CD4-positive, alpha-beta memory T cell (primary cell): ENCODE measurements at regions not wholly inside any gene's neighbourhood (a gene's known extent, or its start where the extent isn't known, plus 50 kb on each side); places are given as distances from the start of the nearest gene placed in this dataset.
"Not testable (repeated sequence)": the region's sequence is repeated elsewhere in the genome, so short reads cannot be mapped to it uniquely, and the experiment has no call there.

ENCODE experiments used
- CTCF ChIA-PET: fragments of 350-600 bp; sonication (Branson Sonifier 250); formaldehyde crosslinking; loops from one replicate; lab custom pipeline; 2021; ENCODE audit warnings: inconsistent platforms; ENCODE audit not compliant: partially characterized antibody; lab: Charles Lee
- POLR2A ChIA-PET: fragments of 350-600 bp; sonication (Branson Sonifier 250); formaldehyde crosslinking; loops from one replicate; lab custom pipeline; 2021; ENCODE audit not compliant: partially characterized antibody; lab: Charles Lee
- DNase-seq, 5 donors: peaks; one replicate each; pipeline versions ENCODE4 v3.0.0 to v3.0.0-alpha.2; 2020 to 2022; ENCODE audit warnings: mixed read lengths in 1 of 5
- H3K27ac ChIP-seq: one replicate; pipeline ENCODE4 v1.7.0; 2013; ENCODE audit warnings: low read depth, low read length
- H3K27me3 ChIP-seq: 2 replicates; pipeline ENCODE4 v1.7.0; 2013; ENCODE audit warnings: mild to moderate bottlenecking, low read length, moderate library complexity; ENCODE audit not compliant: insufficient read depth
- H3K36me3 ChIP-seq: 2 replicates; pipeline ENCODE4 v1.7.0; 2013; ENCODE audit warnings: mild to moderate bottlenecking, low read length, moderate library complexity; ENCODE audit not compliant: insufficient read depth
- H3K4me1 ChIP-seq: 2 replicates; pipeline ENCODE4 v1.7.0; 2013; ENCODE audit warnings: mild to moderate bottlenecking, low read length, moderate library complexity; ENCODE audit not compliant: insufficient read depth
- H3K4me3 ChIP-seq, 2 donors: one replicate each; pipeline ENCODE4 v1.7.0; 2013; ENCODE audit warnings: low read length in 2 of 2, mild to moderate bottlenecking in 1 of 2
- H3K9me3 ChIP-seq, 2 donors: one replicate each; pipeline ENCODE4 v1.7.0; 2013; ENCODE audit warnings: low read length in 2 of 2, control low read depth in 1 of 2; ENCODE audit not compliant: control insufficient read depth in 1 of 2
- H3K27ac Mint-ChIP-seq, 7 donors: one replicate each; pipeline ENCODE4 v1.8.0; 2020 to 2021; ENCODE audit warnings: mixed read lengths in 7 of 7, mild to moderate bottlenecking in 6 of 7, inconsistent platforms in 3 of 7, moderate library complexity in 3 of 7
- H3K27me3 Mint-ChIP-seq, 2 donors: one replicate each; pipeline ENCODE4 v1.8.0; 2020 to 2021; ENCODE audit warnings: mixed read lengths in 2 of 2
- H3K36me3 Mint-ChIP-seq, 2 donors: one replicate each; pipeline ENCODE4 v1.8.0; 2020 to 2021; ENCODE audit warnings: mixed read lengths in 2 of 2, inconsistent platforms in 1 of 2, mild to moderate bottlenecking in 1 of 2
- H3K4me1 Mint-ChIP-seq, 4 donors: one replicate each; pipeline ENCODE4 v1.8.0; 2020 to 2021; ENCODE audit warnings: mixed read lengths in 4 of 4, mild to moderate bottlenecking in 1 of 4
- H3K4me3 Mint-ChIP-seq, 8 donors: one replicate each; pipeline ENCODE4 v1.8.0; 2020 to 2021; ENCODE audit warnings: mixed read lengths in 8 of 8, mild to moderate bottlenecking in 7 of 8, moderate library complexity in 6 of 8, inconsistent platforms in 3 of 8
- H3K9me3 Mint-ChIP-seq, 8 donors: one replicate each; pipeline ENCODE4 v1.8.0; 2020 to 2021; ENCODE audit warnings: mixed read lengths in 8 of 8, mild to moderate bottlenecking in 5 of 8, inconsistent platforms in 3 of 8, moderate library complexity in 1 of 8
- intact Hi-C: fragments of 100-400 bp; cut with micrococcal nuclease; formaldehyde crosslinking; loops from one replicate; pipeline ENCODE4 v1.15.1; 2023

- H3K4me1 Mint-ChIP-seq, H3K27ac Mint-ChIP-seq, H3K36me3 Mint-ChIP-seq, H3K4me3 ChIP-seq, H3K9me3 ChIP-seq, H3K4me3 Mint-ChIP-seq, DNase-seq, intact Hi-C loops, H3K27me3 ChIP-seq, H3K27me3 Mint-ChIP-seq, H3K36me3 ChIP-seq, H3K4me1 ChIP-seq, CTCF ChIA-PET, H3K27ac ChIP-seq, POLR2A ChIA-PET: not testable (repeated sequence)
- peaks cover 0 to 15% (median 9%) of the 10 kb centered on the region in 8 donors for H3K9me3 Mint-ChIP-seq
Measured at GRCh38 chr9:78172610-78173009, 63.3 kb upstream of the CEP78 start.

DNA sequence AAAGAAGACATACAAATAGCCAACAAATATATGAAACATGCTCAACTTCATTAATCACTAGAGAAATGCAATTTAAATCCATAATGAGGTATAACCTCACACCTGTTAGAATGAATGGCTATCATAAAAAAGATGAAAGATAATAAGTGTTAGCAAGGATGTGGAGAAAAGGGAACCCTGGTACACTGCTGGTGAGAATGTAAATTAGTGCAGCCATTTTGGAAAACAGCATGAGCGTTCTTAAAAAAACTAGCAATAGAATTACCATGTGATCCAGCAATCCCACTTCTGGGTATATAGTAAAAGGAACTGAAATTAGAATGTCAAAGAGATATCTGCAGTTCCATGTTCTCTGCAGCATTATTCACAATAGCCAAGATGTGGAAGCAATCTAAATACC, 64.2 kb upstream of the CEP78 start:
- Histone ChIP-seq H3K36me3 (no peaks in the 10 kb centered on the region), H3K27me3 (no peaks in the 10 kb centered on the region), H3K9me3 (no peaks in the 10 kb centered on the region), H3K4me1 (no peaks in the 10 kb centered on the region), H3K4me3 (no peak overlapping the region), H3K27ac (no peak overlapping the region)
- H3K4me1 Mint-ChIP-seq: peaks cover 0 to 1% (median 0%) of the 10 kb centered on the region in 4 donors
- H3K27ac Mint-ChIP-seq: no peak overlapping the region
- intact Hi-C loops: no loop called here
- DNase-seq: no peak
- H3K9me3 Mint-ChIP-seq: peaks cover 0 to 15% (median 9%) of the 10 kb centered on the region in 8 donors
- peaks cover 0 to 6% of the 10 kb centered on the region in 2 donors for H3K36me3 Mint-ChIP-seq
- H3K4me3 Mint-ChIP-seq: no peak overlapping the region
- POLR2A ChIA-PET: no interaction called here
- peaks cover 0 to 2% of the 10 kb centered on the region in 2 donors for H3K27me3 Mint-ChIP-seq
- CTCF ChIA-PET: interaction anchor here (1.3 kb wide), 1 partner anchor 714 kb away, joined by 3 read pairs; no protein-coding TSS in a partner anchor

- DNase-seq: no peak
- H3K27ac ChIP-seq: no peak overlapping the region
- H3K27ac Mint-ChIP-seq: peak overlapping the region in 1 of 7 donors; percentile 22
- no peaks in the 10 kb centered on the region for H3K4me1 ChIP-seq
- H3K9me3 ChIP-seq: no peaks in the 10 kb centered on the region
- H3K4me3 Mint-ChIP-seq: no peak overlapping the region
- ChIA-PET POLR2A (no interaction called here), CTCF (interaction anchor here (0.6 to 1.0 kb wide), 2 partner anchors 57 to 130 kb away, joined by 3 to 4 read pairs; no protein-coding TSS in a partner anchor)
- H3K4me1 Mint-ChIP-seq: peaks cover 0 to 1% (median 0%) of the 10 kb centered on the region in 4 donors
- intact Hi-C loops: no loop called here
- no peak overlapping the region for H3K4me3 ChIP-seq
- H3K36me3 ChIP-seq: no peaks in the 10 kb centered on the region
- H3K36me3 Mint-ChIP-seq: peaks cover 0 to 6% of the 10 kb centered on the region in 2 donors
- H3K27me3 ChIP-seq: no peaks in the 10 kb centered on the region
- H3K27me3 Mint-ChIP-seq: no peaks in the 10 kb centered on the region
- peaks cover 0 to 23% (median 11%) of the 10 kb centered on the region in 8 donors for H3K9me3 Mint-ChIP-seq
Measured at GRCh38 chr9:78169125-78169524, 66.8 kb upstream of the CEP78 start.

GRCh38 chr9:78167356-78167755, 68.5 kb upstream of the CEP78 start:
- Histone ChIP-seq H3K4me3 (no peak overlapping the region), H3K36me3 (no peaks in the 10 kb centered on the region), H3K27me3 (no peaks in the 10 kb centered on the region), H3K9me3 (no peaks in the 10 kb centered on the region), H3K27ac (no peak overlapping the region), H3K4me1 (no peaks in the 10 kb centered on the region)
- ChIA-PET CTCF (no interaction called here), POLR2A (no interaction called here)
- intact Hi-C loops: no loop called here
- H3K4me3 Mint-ChIP-seq: no peak overlapping the region
- H3K9me3 Mint-ChIP-seq: peaks cover 0 to 24% (median 17%) of the 10 kb centered on the region in 8 donors
- peak overlapping the region in 1 of 7 donors; percentile 48 for H3K27ac Mint-ChIP-seq
- H3K27me3 Mint-ChIP-seq: no peaks in the 10 kb centered on the region
- no peak for DNase-seq
- H3K4me1 Mint-ChIP-seq: peaks cover 0 to 1% (median 0%) of the 10 kb centered on the region in 4 donors
- H3K36me3 Mint-ChIP-seq: peaks cover 4 to 9% of the 10 kb centered on the region in 2 donors

- ChIA-PET CTCF (interaction anchor here (1.3 kb wide), 1 partner anchor 29 kb away, joined by 4 read pairs; no protein-coding TSS in a partner anchor), POLR2A (no interaction called here)
- H3K27ac Mint-ChIP-seq: no peak overlapping the region
- DNase-seq: no peak
- H3K27me3 Mint-ChIP-seq: peaks cover 0 to 7% of the 10 kb centered on the region in 2 donors
- intact Hi-C loops: no loop called here
- Histone ChIP-seq H3K36me3 (no peaks in the 10 kb centered on the region), H3K4me3 (no peak overlapping the region), H3K4me1 (no peaks in the 10 kb centered on the region), H3K27me3 (no peaks in the 10 kb centered on the region), H3K27ac (no peak overlapping the region), H3K9me3 (no peaks in the 10 kb centered on the region)
- peaks cover 0 to 30% (median 20%) of the 10 kb centered on the region in 8 donors for H3K9me3 Mint-ChIP-seq
- H3K4me3 Mint-ChIP-seq: no peak overlapping the region
- H3K4me1 Mint-ChIP-seq: peaks cover 0 to 1% (median 0%) of the 10 kb centered on the region in 4 donors
- H3K36me3 Mint-ChIP-seq: peaks cover 4 to 9% of the 10 kb centered on the region in 2 donors
Measured at GRCh38 chr9:78163834-78164233, 72.0 kb upstream of the CEP78 start.

GRCh38 chr9:78158286-78158685, 77.6 kb upstream of the CEP78 start:
- no peaks in the 10 kb centered on the region for H3K9me3 ChIP-seq
- no peak for DNase-seq
- Mint-ChIP-seq H3K27me3 (peaks cover 0 to 11% of the 10 kb centered on the region in 2 donors), H3K4me3 (no peak overlapping the region), H3K4me1 (no peaks in the 10 kb centered on the region), H3K27ac (no peak overlapping the region), H3K36me3 (peaks cover 2 to 3% of the 10 kb centered on the region in 2 donors), H3K9me3 (peaks cover 4 to 28% (median 10%) of the 10 kb centered on the region in 8 donors)
- ChIA-PET POLR2A (no interaction called here), CTCF (no interaction called here)
- no peak overlapping the region for H3K4me3 ChIP-seq
- H3K36me3 ChIP-seq: no peaks in the 10 kb centered on the region
- no peaks in the 10 kb centered on the region for H3K4me1 ChIP-seq
- H3K27ac ChIP-seq: no peak overlapping the region
- intact Hi-C loops: no loop called here
- no peaks in the 10 kb centered on the region for H3K27me3 ChIP-seq

- intact Hi-C loops: no loop called here
- ChIA-PET POLR2A (no interaction called here), CTCF (no interaction called here)
- Mint-ChIP-seq H3K27me3 (peaks cover 0 to 5% of the 10 kb centered on the region in 2 donors), H3K4me3 (no peak overlapping the region), H3K36me3 (peaks cover 0 to 2% of the 10 kb centered on the region in 2 donors), H3K27ac (no peak overlapping the region), H3K4me1 (no peaks in the 10 kb centered on the region), H3K9me3 (peaks cover 0 to 5% (median 0%) of the 10 kb centered on the region in 8 donors)
- no peaks in the 10 kb centered on the region for H3K36me3 ChIP-seq
- H3K27me3 ChIP-seq: no peaks in the 10 kb centered on the region
- no peak for DNase-seq
- no peaks in the 10 kb centered on the region for H3K4me1 ChIP-seq
- no peak overlapping the region for H3K4me3 ChIP-seq
- H3K27ac ChIP-seq: no peak overlapping the region
- no peaks in the 10 kb centered on the region for H3K9me3 ChIP-seq
Measured at GRCh38 chr9:78150983-78151356, 84.9 kb upstream of the CEP78 start.
